Tibial nerve (tissue), 4 donors: ENCODE measurements at regions not wholly inside any gene's neighbourhood (a gene's known extent, or its start where the extent isn't known, plus 50 kb on each side); places are given as distances from the start of the nearest gene placed in this dataset.

Experiments
- EP300 ChIP-seq, 2 donors: sonication (generic); formaldehyde crosslinking; IDR thresholded peaks; one replicate each; pipeline ENCODE4 v1.6.1; 2017; ENCODE audit warnings: antibody characterized with exemption in 2 of 2, mild to moderate bottlenecking in 1 of 2
- POLR2A ChIP-seq, 2 donors: fragments of 450-650 bp; IDR thresholded peaks; one replicate each; pipeline ENCODE4 v1.6.1; 2017; ENCODE audit warnings: antibody characterized with exemption in 2 of 2, mild to moderate bottlenecking in 2 of 2, moderate library complexity in 2 of 2
- TF ChIP-seq, protein P1 (sequence below), 5 experiments: fragments of 200-600 bp in 3 of 5; fragments of 450-650 bp in 2 of 5; sonication (generic) in 3 of 5; IDR thresholded peaks; one replicate each; pipeline ENCODE4 v1.5.1; 2016 to 2019; ENCODE audit warnings: antibody characterized with exemption in 5 of 5, mild to moderate bottlenecking in 3 of 5, moderate library complexity in 2 of 5

DNA sequence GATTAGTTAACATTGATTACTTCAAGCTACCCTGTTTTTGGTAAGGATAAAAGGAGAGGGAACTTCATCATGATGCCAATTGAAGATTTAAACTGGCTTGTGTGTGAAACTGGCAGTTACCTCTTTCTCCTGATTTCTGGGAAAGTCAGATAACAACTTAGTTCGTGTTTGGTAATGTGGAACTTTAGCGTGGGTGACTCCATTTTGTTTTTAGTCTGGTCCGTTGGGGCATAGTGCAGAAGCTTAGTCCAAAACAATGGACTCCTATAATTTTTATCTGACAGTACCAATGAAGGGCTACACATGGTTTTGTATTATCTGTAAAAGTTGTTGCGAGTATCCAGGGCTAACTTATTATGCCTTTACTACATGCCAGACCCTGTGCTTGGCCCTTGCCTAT is 294.9 kb downstream of the GUCY2F start:
- no peak for TF ChIP-seq EP300 (IDR thresholded peaks at IDR 0.05)
- TF ChIP-seq POLR2A (IDR thresholded peaks at IDR 0.05), result no peak
- TF ChIP-seq, protein P1, sequence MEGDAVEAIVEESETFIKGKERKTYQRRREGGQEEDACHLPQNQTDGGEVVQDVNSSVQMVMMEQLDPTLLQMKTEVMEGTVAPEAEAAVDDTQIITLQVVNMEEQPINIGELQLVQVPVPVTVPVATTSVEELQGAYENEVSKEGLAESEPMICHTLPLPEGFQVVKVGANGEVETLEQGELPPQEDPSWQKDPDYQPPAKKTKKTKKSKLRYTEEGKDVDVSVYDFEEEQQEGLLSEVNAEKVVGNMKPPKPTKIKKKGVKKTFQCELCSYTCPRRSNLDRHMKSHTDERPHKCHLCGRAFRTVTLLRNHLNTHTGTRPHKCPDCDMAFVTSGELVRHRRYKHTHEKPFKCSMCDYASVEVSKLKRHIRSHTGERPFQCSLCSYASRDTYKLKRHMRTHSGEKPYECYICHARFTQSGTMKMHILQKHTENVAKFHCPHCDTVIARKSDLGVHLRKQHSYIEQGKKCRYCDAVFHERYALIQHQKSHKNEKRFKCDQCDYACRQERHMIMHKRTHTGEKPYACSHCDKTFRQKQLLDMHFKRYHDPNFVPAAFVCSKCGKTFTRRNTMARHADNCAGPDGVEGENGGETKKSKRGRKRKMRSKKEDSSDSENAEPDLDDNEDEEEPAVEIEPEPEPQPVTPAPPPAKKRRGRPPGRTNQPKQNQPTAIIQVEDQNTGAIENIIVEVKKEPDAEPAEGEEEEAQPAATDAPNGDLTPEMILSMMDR (IDR thresholded peaks at IDR 0.05), result no peak
